Keratinocyte (primary cell): ENCODE measurements at regions not wholly inside any gene's neighbourhood (a gene's known extent, or its start where the extent isn't known, plus 50 kb on each side); places are given as distances from the start of the nearest gene placed in this dataset.

Experiments
- DNase-seq: peaks from one replicate; pipeline ENCODE4 v3.0.0-alpha.2; 2011; ENCODE audit warnings: low read depth, missing footprints, low spot score
- FAIRE-seq: peaks from 2 replicates; lab custom pipeline; 2011; peaks lifted over from hg19 to GRCh38; lab: Jason Lieb, UNC
- H2AFZ ChIP-seq: 2 replicates; pipeline ENCODE4 v1.6.0; 2012; ENCODE audit warnings: low read length, control low read depth, inconsistent platforms; ENCODE audit not compliant: control insufficient read depth
- H3K27ac ChIP-seq: 2 replicates; pipeline ENCODE4 v1.5.1; 2011; ENCODE audit warnings: low read length; ENCODE audit not compliant: control insufficient read depth, insufficient read depth
- H3K27me3 ChIP-seq: 3 replicates; pipeline ENCODE4 v1.6.0; 2011; ENCODE audit warnings: low read length; ENCODE audit not compliant: control insufficient read depth, insufficient read depth; ENCODE audit errors: extremely low read depth
- H3K36me3 ChIP-seq, 2 experiments: 2 replicates in 1 of 2; 3 replicates in 1 of 2; pipeline ENCODE4 v1.5.1; 2011; ENCODE audit warnings: low read length in 2 of 2, mild to moderate bottlenecking in 1 of 2; ENCODE audit not compliant: control insufficient read depth in 2 of 2, insufficient read depth in 2 of 2; ENCODE audit errors: extremely low read depth in 1 of 2
- H3K4me1 ChIP-seq: 3 replicates; pipeline ENCODE4 v1.5.1; 2011; ENCODE audit warnings: low read length; ENCODE audit not compliant: control insufficient read depth, insufficient read depth; ENCODE audit errors: extremely low read depth
- H3K4me2 ChIP-seq: 3 replicates; pipeline ENCODE4 v1.6.0; 2011; ENCODE audit warnings: low read depth, low read length; ENCODE audit not compliant: control insufficient read depth, insufficient read depth; ENCODE audit errors: extremely low read depth
- H3K4me3 ChIP-seq, 3 experiments: fragments of 200-600 bp in 1 of 3; sonication (generic) in 1 of 3; 2 replicates in 2 of 3; 3 replicates in 1 of 3; pipeline ENCODE4 v1.5.1; 2011 to 2016; ENCODE audit warnings: low read length in 3 of 3, mild to moderate bottlenecking in 3 of 3, control low read depth in 2 of 3, inconsistent platforms in 1 of 3, low read depth in 1 of 3, mixed read lengths in 1 of 3, mixed run types in 1 of 3, moderate library complexity in 1 of 3; ENCODE audit not compliant: control insufficient read depth in 2 of 3, insufficient read depth in 2 of 3; ENCODE audit errors: extremely low read depth in 1 of 3
- H3K79me2 ChIP-seq: 2 replicates; pipeline ENCODE4 v1.6.0; 2012; ENCODE audit warnings: low read length; ENCODE audit not compliant: control insufficient read depth, insufficient read depth
- H3K9ac ChIP-seq: 3 replicates; pipeline ENCODE4 v1.6.0; 2011; ENCODE audit warnings: low read length; ENCODE audit not compliant: control insufficient read depth, insufficient read depth; ENCODE audit errors: extremely low read depth
- H3K9me1 ChIP-seq: 3 replicates; pipeline ENCODE4 v1.6.0; 2011; ENCODE audit warnings: low read length; ENCODE audit not compliant: control insufficient read depth, insufficient read depth; ENCODE audit errors: extremely low read depth
- H3K9me3 ChIP-seq: 2 replicates; pipeline ENCODE4 v1.5.1; 2012; ENCODE audit warnings: low read depth, low read length; ENCODE audit not compliant: control insufficient read depth
- H4K20me1 ChIP-seq: 3 replicates; pipeline ENCODE4 v1.6.0; 2011; ENCODE audit warnings: low read length; ENCODE audit not compliant: control insufficient read depth, insufficient read depth; ENCODE audit errors: extremely low read depth
- EZH2 ChIP-seq: IDR thresholded peaks from one replicate; pipeline ENCODE4 v1.6.1; 2012; ENCODE audit warnings: inconsistent platforms, mild to moderate bottlenecking, low read length, moderate library complexity
- dilution Hi-C: fragments of 300-500 bp; cut with MboI; formaldehyde crosslinking; loops from one replicate; pipeline ENCODE4 v1.7.0; 2020; ENCODE audit warnings: low sequenced_read_pairs; ENCODE audit not compliant: extremely low pct_ligation_motif_present
- TF ChIP-seq, protein P1 (sequence below), 3 experiments: IDR thresholded peaks in 1 of 3; conservative IDR thresholded peaks in 1 of 3; optimal IDR thresholded peaks in 1 of 3; 2 replicates in 2 of 3; 3 replicates in 1 of 3; pipeline versions ENCODE3 to v1.5.1; 2011; ENCODE audit warnings: low read length in 3 of 3, mild to moderate bottlenecking in 3 of 3, moderate library complexity in 2 of 3, control low read depth in 1 of 3, inconsistent platforms in 1 of 3; ENCODE audit not compliant: insufficient read depth in 2 of 3; ENCODE audit errors: extremely low read depth in 1 of 3

DNA sequence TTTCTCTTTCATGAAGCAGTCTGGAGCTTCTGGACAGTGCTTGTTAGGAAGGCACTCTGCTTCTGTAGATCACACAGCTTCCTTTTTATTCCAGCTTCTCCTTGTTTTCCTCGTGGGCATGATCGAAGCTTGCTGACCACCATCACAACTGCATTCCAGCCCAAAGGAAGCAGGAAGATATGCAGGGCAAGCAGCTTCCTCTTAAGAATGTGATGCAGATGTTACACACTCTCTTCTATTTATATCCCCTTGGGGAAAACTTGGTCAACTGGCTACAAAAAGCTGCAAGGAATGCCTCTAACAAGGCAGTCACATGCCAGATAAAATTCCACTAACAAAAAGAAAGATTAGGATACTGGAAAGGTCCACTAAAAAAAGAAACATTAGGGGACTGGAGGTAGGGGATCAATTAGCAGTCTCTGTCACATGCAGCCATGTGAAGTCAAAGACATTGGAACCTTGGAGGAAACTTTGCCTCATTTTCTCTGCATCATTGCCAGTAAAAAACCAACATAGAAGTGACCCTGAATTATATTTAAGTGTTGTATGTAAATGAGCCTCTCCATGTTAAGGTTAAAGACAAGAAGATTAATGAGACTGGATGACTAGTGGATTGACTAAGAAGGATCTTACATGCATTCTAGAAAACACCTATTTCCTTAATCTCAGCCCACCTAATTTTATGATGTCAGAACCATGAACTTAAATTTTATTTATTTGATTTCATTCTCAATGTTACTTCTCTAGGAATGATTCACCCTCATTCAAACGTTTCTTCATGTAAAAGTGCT is 98.3 kb downstream of the NAB1 start:
- Histone ChIP-seq H3K4me2 (no peak overlapping the region), H2AFZ (peak overlapping the region; percentile 76), H3K9me3 (no peaks in the 10 kb centered on the region), H3K9ac (no peak overlapping the region), H3K27ac (no peak overlapping the region), H3K9me1 (no peaks in the 10 kb centered on the region), H3K4me1 (no peaks in the 10 kb centered on the region), H4K20me1 (no peaks in the 10 kb centered on the region), H3K4me3 (no peak overlapping the region), H3K27me3 (no peaks in the 10 kb centered on the region), H3K79me2 (no peaks in the 10 kb centered on the region), H3K36me3 (no peaks in the 10 kb centered on the region)
- FAIRE-seq (no peak), DNase-seq (no peak)
- TF ChIP-seq, protein P1, sequence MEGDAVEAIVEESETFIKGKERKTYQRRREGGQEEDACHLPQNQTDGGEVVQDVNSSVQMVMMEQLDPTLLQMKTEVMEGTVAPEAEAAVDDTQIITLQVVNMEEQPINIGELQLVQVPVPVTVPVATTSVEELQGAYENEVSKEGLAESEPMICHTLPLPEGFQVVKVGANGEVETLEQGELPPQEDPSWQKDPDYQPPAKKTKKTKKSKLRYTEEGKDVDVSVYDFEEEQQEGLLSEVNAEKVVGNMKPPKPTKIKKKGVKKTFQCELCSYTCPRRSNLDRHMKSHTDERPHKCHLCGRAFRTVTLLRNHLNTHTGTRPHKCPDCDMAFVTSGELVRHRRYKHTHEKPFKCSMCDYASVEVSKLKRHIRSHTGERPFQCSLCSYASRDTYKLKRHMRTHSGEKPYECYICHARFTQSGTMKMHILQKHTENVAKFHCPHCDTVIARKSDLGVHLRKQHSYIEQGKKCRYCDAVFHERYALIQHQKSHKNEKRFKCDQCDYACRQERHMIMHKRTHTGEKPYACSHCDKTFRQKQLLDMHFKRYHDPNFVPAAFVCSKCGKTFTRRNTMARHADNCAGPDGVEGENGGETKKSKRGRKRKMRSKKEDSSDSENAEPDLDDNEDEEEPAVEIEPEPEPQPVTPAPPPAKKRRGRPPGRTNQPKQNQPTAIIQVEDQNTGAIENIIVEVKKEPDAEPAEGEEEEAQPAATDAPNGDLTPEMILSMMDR (optimal IDR thresholded peaks at IDR 0.05 in 1 of 3, IDR thresholded peaks at IDR 0.05 in 1 of 3, conservative IDR thresholded peaks at IDR 0.05 in 1 of 3; ENCODE audit: extremely low read depth in 1 of 3, insufficient read depth in 2 of 3, low read length in 3 of 3): no peak
- no peak for TF ChIP-seq EZH2
- dilution Hi-C loops: no loop called here

DNA sequence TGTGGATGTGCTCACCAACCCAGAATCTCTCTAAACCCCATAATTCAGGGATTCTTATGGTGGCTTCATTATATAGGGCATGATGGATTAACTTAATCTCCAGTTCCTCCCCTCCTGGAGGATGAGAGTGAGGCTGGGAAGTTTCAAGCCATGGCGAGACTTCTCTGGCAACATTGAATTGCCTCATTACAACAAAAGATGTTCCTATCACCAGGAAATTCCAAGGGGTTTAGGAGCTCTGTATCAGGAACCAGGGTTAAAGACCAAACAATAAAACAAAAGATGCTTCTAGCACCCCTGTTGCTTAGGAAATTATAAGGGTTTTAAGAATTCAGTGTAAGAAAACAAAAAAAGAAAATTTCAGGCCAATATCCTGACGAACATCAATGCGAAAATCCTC is 100.1 kb downstream of the NAB1 start:
- Histone ChIP-seq H3K9me1 (no peaks in the 10 kb centered on the region), H3K27ac (no peak overlapping the region), H3K4me2 (no peak overlapping the region), H4K20me1 (no peaks in the 10 kb centered on the region), H2AFZ (no peak overlapping the region), H3K4me3 (no peak overlapping the region), H3K9me3 (no peaks in the 10 kb centered on the region), H3K27me3 (no peaks in the 10 kb centered on the region), H3K4me1 (no peaks in the 10 kb centered on the region), H3K9ac (no peak overlapping the region), H3K79me2 (no peaks in the 10 kb centered on the region), H3K36me3 (no peaks in the 10 kb centered on the region)
- dilution Hi-C loops: no loop called here
- FAIRE-seq: no peak
- TF ChIP-seq EZH2: no peak
- TF ChIP-seq, protein P1 (optimal IDR thresholded peaks at IDR 0.05 in 1 of 3, IDR thresholded peaks at IDR 0.05 in 1 of 3, conservative IDR thresholded peaks at IDR 0.05 in 1 of 3; ENCODE audit: extremely low read depth in 1 of 3, insufficient read depth in 2 of 3, low read length in 3 of 3): no peak
- DNase-seq: no peak
